Right lobe of liver (tissue), 4 donors: ENCODE measurements at regions not wholly inside any gene's neighbourhood (a gene's known extent, or its start where the extent isn't known, plus 50 kb on each side); places are given as distances from the start of the nearest gene placed in this dataset.

ENCODE experiments used
- CTCF ChIP-seq, 4 donors: fragments of 200-600 bp in 3 of 4; fragments of 450-650 bp in 1 of 4; IDR thresholded peaks; one replicate each; pipeline versions ENCODE4 v1.5.1 to v1.8.0; 2016 to 2022; ENCODE audit warnings: antibody characterized with exemption in 4 of 4, mild to moderate bottlenecking in 2 of 4
- POLR2A ChIP-seq: fragments of 450-650 bp; IDR thresholded peaks from one replicate; pipeline ENCODE4 v1.6.1; 2017; ENCODE audit warnings: antibody characterized with exemption, mild to moderate bottlenecking
- donor health status: DM: no; HTN: no; CAD: no.
- donor health status: DM: no; HTN: no; CAD: no.
- donor health status: DM: no; HTN: yes; CAD: no.

- TF ChIP-seq CTCF (IDR thresholded peaks at IDR 0.05) = no peak
- no peak for TF ChIP-seq POLR2A
Measured at GRCh38 chr22:49629586-49630447, 197.9 kb downstream of the BRD1 start.
